Right cardiac atrium (tissue), 5 donors: ENCODE measurements at regions not wholly inside any gene's neighbourhood (a gene's known extent, or its start where the extent isn't known, plus 50 kb on each side); places are given as distances from the start of the nearest gene placed in this dataset.

ENCODE experiments used
- ATAC-seq, 2 donors: fragments of 200-7000 bp; cut with Tn5 transposase; one replicate each; pipeline versions ENCODE4 v1.8.0 to v1.9.1; 2020; ENCODE audit warnings: moderate library complexity in 2 of 2, mild to moderate bottlenecking in 1 of 2
- DNase-seq, 3 donors: peaks; one replicate each; pipeline ENCODE4 v3.0.0-alpha.2; 2020
- H3K27ac ChIP-seq: one replicate; pipeline ENCODE4 v1.5.1; 2013; ENCODE audit warnings: mild to moderate bottlenecking, low read length, control low read depth, moderate library complexity
- H3K27me3 ChIP-seq: one replicate; pipeline ENCODE4 v1.6.1; 2013; ENCODE audit not compliant: control insufficient read depth, insufficient read depth
- H3K4me1 ChIP-seq: one replicate; pipeline ENCODE4 v1.6.1; 2013; ENCODE audit warnings: low read length; ENCODE audit not compliant: control insufficient read depth, insufficient read depth
- H3K4me3 ChIP-seq: one replicate; pipeline ENCODE4 v1.5.1; 2013; ENCODE audit warnings: low read length, control low read depth
- H3K9me3 ChIP-seq: one replicate; pipeline ENCODE4 v1.6.1; 2013; ENCODE audit warnings: low read length; ENCODE audit not compliant: control insufficient read depth
- WGBS: extraction: QIAGEN DNeasy Blood & Tissue Kit; methylation state at CpG from one replicate; pipeline ENCODE4 v1.1.7; 2013; 5-methylcytosine and 5-hydroxymethylcytosine counted together
- intact Hi-C, 4 donors: fragments of 100-400 bp; cut with DNase I; formaldehyde crosslinking; loops; one replicate each; pipeline versions ENCODE4 v1.11.0 to v1.14.0; 2022 to 2023
- donor health status: healthy with polysubstance abuse.
- donor health status: DM: no; HTN: yes; CAD: no.
- donor health status: DM: no; HTN: no; CAD: no.
- donor health status: DM: no; HTN: yes; CAD: no; lungs with severe emphysema.
- donor health status: DM: yes; HTN: yes; CAD: no.

- Histone ChIP-seq H3K9me3 (no peaks in the 10 kb centered on the region), H3K27me3 (no peaks in the 10 kb centered on the region), H3K4me1 (no peaks in the 10 kb centered on the region), H3K27ac (no peak overlapping the region), H3K4me3 (no peak overlapping the region)
- WGBS = 51% methylated on average over 2 of the region's 2 CpGs
- ATAC-seq = no peak
- no peak for DNase-seq
- intact Hi-C loops = no loop called here
These were observed 86.1 kb upstream of the MBL2 start for GRCh38 chr10:52858722-52859121.

GRCh38 chr10:52855546-52856325 is 83.2 kb upstream of the MBL2 start:
- no peak for DNase-seq
- no peaks in the 10 kb centered on the region for H3K4me1 ChIP-seq
- 70% methylated on average over 1 of the region's 1 CpG for WGBS
- H3K4me3 ChIP-seq = no peak overlapping the region
- H3K9me3 ChIP-seq = no peaks in the 10 kb centered on the region
- no peak for ATAC-seq
- no peak overlapping the region for H3K27ac ChIP-seq
- no peaks in the 10 kb centered on the region for H3K27me3 ChIP-seq
- intact Hi-C loops = no loop called here

- H3K27ac ChIP-seq = no peak overlapping the region
- no peaks in the 10 kb centered on the region for H3K9me3 ChIP-seq
- intact Hi-C loops = no loop called here
- 80% methylated on average over 4 of the region's 4 CpGs for WGBS
- no peak for ATAC-seq
- DNase-seq = no peak
- no peaks in the 10 kb centered on the region for H3K27me3 ChIP-seq
- H3K4me1 ChIP-seq = no peaks in the 10 kb centered on the region
- H3K4me3 ChIP-seq = no peak overlapping the region
These were observed 81.1 kb upstream of the MBL2 start for GRCh38 chr10:52853704-52854103.

GRCh38 chr10:52836816-52837215 is 64.2 kb upstream of the MBL2 start:
- no peaks in the 10 kb centered on the region for H3K4me1 ChIP-seq
- H3K27me3 ChIP-seq = no peaks in the 10 kb centered on the region
- H3K4me3 ChIP-seq = no peak overlapping the region
- H3K9me3 ChIP-seq = no peaks in the 10 kb centered on the region
- intact Hi-C loops = no loop called here
- WGBS = 79% methylated on average over 2 of the region's 2 CpGs
- no peak for ATAC-seq
- H3K27ac ChIP-seq = no peak overlapping the region
- no peak for DNase-seq
